DOHH2 (cell line): ENCODE measurements at regions not wholly inside any gene's neighbourhood (a gene's known extent, or its start where the extent isn't known, plus 50 kb on each side); places are given as distances from the start of the nearest gene placed in this dataset.

Experiments used
- EZH2phosphoT487 ChIP-seq: fragments of 200-600 bp; sonication (generic); IDR thresholded peaks from 2 replicates; pipeline ENCODE4 v1.6.1; 2017; ENCODE audit warnings: borderline replicate concordance, mild to moderate bottlenecking, antibody characterized with exemption, low read length, moderate library complexity, mixed read lengths
- TF ChIP-seq, protein P1 (sequence below): fragments of 200-600 bp; sonication (generic); IDR thresholded peaks from one replicate; pipeline ENCODE4 v1.5.1; 2014; ENCODE audit warnings: antibody characterized with exemption, mild to moderate bottlenecking, low read depth, low read length; ENCODE audit not compliant: poor library complexity, severe bottlenecking

- TF ChIP-seq, protein P1, sequence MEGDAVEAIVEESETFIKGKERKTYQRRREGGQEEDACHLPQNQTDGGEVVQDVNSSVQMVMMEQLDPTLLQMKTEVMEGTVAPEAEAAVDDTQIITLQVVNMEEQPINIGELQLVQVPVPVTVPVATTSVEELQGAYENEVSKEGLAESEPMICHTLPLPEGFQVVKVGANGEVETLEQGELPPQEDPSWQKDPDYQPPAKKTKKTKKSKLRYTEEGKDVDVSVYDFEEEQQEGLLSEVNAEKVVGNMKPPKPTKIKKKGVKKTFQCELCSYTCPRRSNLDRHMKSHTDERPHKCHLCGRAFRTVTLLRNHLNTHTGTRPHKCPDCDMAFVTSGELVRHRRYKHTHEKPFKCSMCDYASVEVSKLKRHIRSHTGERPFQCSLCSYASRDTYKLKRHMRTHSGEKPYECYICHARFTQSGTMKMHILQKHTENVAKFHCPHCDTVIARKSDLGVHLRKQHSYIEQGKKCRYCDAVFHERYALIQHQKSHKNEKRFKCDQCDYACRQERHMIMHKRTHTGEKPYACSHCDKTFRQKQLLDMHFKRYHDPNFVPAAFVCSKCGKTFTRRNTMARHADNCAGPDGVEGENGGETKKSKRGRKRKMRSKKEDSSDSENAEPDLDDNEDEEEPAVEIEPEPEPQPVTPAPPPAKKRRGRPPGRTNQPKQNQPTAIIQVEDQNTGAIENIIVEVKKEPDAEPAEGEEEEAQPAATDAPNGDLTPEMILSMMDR = no peak
- TF ChIP-seq EZH2phosphoT487 = no peak
Measured at GRCh38 chr2:38187541-38188011, 111.6 kb upstream of the CYP1B1 start.
